ENCODE measurements at regions not wholly inside any gene's neighbourhood (a gene's known extent, or its start where the extent isn't known, plus 50 kb on each side); places are given as distances from the start of the nearest gene placed in this dataset.

DNA sequence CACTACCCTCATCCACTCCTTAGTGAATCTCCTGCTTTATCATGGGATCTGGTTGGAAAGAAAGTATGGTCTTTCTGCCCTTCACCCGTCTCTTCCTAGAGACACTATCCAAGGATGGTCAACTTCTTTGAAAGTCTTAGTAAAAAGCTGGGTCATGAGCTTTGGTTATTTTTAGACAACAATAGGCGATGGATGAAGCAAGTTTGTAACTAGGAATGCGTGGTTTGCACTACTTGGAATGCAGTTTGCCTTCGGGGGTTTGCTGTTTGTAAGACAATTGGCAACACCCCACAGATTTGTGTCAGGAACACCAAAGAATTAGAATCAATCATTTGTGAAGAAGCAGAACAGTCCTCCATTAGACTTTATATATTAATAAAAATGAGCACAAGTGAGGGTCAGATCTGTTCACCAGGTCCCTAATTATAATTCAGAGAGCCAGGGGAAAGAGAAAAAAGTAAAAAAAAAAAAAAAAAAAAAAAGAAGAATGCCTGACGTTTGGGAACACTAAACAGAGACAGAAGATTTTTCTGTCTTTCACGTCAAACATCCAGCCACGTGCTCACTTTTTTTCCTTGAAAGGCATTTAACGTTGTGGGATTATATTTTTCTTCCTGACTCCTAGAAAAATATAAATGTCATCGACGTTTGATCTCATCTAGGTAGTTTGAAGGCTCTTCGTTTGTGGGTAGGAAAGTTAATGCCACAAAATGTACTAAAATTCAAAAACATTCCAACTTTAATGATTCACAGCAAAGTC is 60.7 kb upstream of the BTG3 start:
- Histone ChIP-seq H3K79me1 (ENCODE audit: low read length) (peaks cover 11% of the 10 kb centered on the region), H4K12ac (ENCODE audit: low read depth, low read length) (no peak overlapping the region), H2AK5ac (ENCODE audit: low read length) (no peak overlapping the region), H3K4me3 (ENCODE audit: low read depth, low read length) (no peak overlapping the region), H2BK12ac (ENCODE audit: low read length) (no peak overlapping the region), H3K9ac (ENCODE audit: low read length) (no peak overlapping the region), H4K91ac (ENCODE audit: low read depth, low read length) (no peak overlapping the region), H3K4ac (ENCODE audit: low read depth, low read length) (no peak overlapping the region), H3K27me3 (ENCODE audit: insufficient read depth, low read length) (no peaks in the 10 kb centered on the region), H3K23ac (ENCODE audit: low read length) (no peak overlapping the region), H3K4me1 (ENCODE audit: control insufficient read depth in 1 of 2, insufficient read depth in 2 of 2, low read length in 2 of 2) (peaks cover 8 to 9% of the 10 kb centered on the region in 2 experiments), H2AFZ (ENCODE audit: insufficient read depth, low read length, poor library complexity) (no peak overlapping the region), H4K8ac (ENCODE audit: low read depth, low read length) (no peak overlapping the region), H3K9me3 (ENCODE audit: insufficient read depth, low read depth, low read length) (peaks cover 2% of the 10 kb centered on the region), H2BK5ac (ENCODE audit: low read depth, low read length, poor library complexity) (no peak overlapping the region), H3K36me3 (ENCODE audit: control insufficient read depth in 1 of 2, insufficient read depth in 2 of 2, low read length in 2 of 2) (no peaks in the 10 kb centered on the region), H3K79me2 (ENCODE audit: control insufficient read depth, insufficient read depth, low read length, poor library complexity) (peaks cover 2% of the 10 kb centered on the region), H2BK120ac (ENCODE audit: insufficient read depth, low read length, poor library complexity) (no peak overlapping the region), H3K14ac (ENCODE audit: low read length) (no peak overlapping the region), H3K27ac (ENCODE audit: low read depth, low read length) (peak overlapping the region; percentile 88), H3K18ac (ENCODE audit: low read length) (no peak overlapping the region), H3K4me2 (ENCODE audit: low read length) (peak overlapping the region; percentile 41)
- peak; percentile 50 to 81 for DNase-seq
- WGBS (ENCODE audit: extremely low coverage, insufficient coverage, insufficient read length): no CpG with 5 or more reads among the region's 11 CpGs

DNA sequence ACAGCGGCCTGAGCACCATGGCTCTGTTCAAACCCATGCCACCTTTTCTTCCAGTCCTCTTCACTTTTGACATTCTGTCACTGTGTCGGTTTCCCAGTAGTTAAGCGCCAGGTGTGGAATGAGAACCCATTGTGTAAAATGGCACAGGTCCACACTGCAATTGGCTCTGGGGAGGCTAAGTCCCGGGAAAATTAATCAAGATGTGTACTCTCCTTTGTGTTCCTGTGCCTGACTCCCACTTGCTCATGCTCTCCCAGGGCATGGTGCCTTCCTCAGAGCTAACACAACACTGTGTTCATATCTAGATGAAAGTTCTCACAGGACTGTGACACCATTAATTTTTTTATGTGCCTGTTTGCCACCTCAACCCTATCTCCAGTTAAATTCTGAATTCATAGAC is 59.0 kb upstream of the BTG3 start:
- Histone ChIP-seq H3K79me2 (ENCODE audit: control insufficient read depth, insufficient read depth, low read length, poor library complexity) (peaks cover 4% of the 10 kb centered on the region), H2BK12ac (ENCODE audit: low read length) (peak overlapping the region; percentile 96), H3K36me3 (ENCODE audit: control insufficient read depth in 1 of 2, insufficient read depth in 2 of 2, low read length in 2 of 2) (no peaks in the 10 kb centered on the region), H3K14ac (ENCODE audit: low read length) (peak overlapping the region; percentile 75), H2AK5ac (ENCODE audit: low read length) (peak overlapping the region; percentile 82), H3K27me3 (ENCODE audit: insufficient read depth, low read length) (no peaks in the 10 kb centered on the region), H3K9me3 (ENCODE audit: insufficient read depth, low read depth, low read length) (no peaks in the 10 kb centered on the region), H4K8ac (ENCODE audit: low read depth, low read length) (peak overlapping the region; percentile 49), H3K9ac (ENCODE audit: low read length) (no peak overlapping the region), H3K4me3 (ENCODE audit: low read depth, low read length) (no peak overlapping the region), H3K23ac (ENCODE audit: low read length) (no peak overlapping the region), H3K18ac (ENCODE audit: low read length) (peak overlapping the region; percentile 82), H3K79me1 (ENCODE audit: low read length) (peaks cover 24% of the 10 kb centered on the region), H2BK120ac (ENCODE audit: insufficient read depth, low read length, poor library complexity) (peak overlapping the region; percentile 85), H3K4me1 (ENCODE audit: control insufficient read depth in 1 of 2, insufficient read depth in 2 of 2, low read length in 2 of 2) (peaks cover 17% of the 10 kb centered on the region in 2 experiments), H3K27ac (ENCODE audit: low read depth, low read length) (no peak overlapping the region), H3K4ac (ENCODE audit: low read depth, low read length) (peak overlapping the region; percentile 40), H4K12ac (ENCODE audit: low read depth, low read length) (no peak overlapping the region), H2AFZ (ENCODE audit: insufficient read depth, low read length, poor library complexity) (peak overlapping the region; percentile 62), H3K4me2 (ENCODE audit: low read length) (no peak overlapping the region), H4K91ac (ENCODE audit: low read depth, low read length) (peak overlapping the region; percentile 93), H2BK5ac (ENCODE audit: low read depth, low read length, poor library complexity) (peak overlapping the region; percentile 83)
- WGBS (ENCODE audit: extremely low coverage, insufficient coverage, insufficient read length): no CpG with 5 or more reads among the region's 4 CpGs
- DNase-seq: no peak

DNA sequence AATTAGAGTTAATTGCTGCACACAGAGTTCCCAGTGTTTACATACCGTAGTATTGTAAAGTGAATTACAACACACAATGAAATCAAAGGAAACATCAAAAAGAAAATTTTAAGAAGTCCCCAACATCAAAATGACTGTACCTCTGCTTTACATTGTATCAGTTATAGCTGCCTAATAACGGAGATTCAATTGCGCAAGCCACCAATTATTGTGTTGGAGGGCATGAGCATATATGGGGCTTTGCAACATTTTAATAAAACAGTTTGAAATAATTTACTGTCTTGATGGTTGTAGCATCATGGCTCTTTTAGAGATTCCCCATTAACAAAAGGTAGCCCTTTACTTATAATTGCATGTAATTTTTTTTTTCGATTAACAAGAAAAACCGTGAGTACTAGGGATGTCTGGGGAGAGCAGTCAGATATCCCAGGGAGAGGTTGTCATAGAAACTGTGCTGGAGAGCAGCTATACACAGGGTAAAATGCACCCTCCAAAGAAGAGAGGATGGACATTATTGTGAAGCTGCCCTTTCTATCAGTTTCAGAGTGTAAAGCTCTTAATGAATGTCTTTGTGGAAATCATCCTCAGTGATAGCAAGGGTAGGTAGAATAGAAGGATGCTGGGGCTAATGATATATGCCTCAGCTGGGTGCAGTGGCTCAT is 55.9 kb upstream of the BTG3 start:
- H3K9ac ChIP-seq (ENCODE audit: low read length): no peak overlapping the region
- H4K8ac ChIP-seq (ENCODE audit: low read depth, low read length): no peak overlapping the region
- no peak overlapping the region for H4K12ac ChIP-seq (ENCODE audit: low read depth, low read length)
- no CpG with 5 or more reads among the region's 5 CpGs for WGBS (ENCODE audit: extremely low coverage, insufficient coverage, insufficient read length)
- no peak overlapping the region for H3K4me3 ChIP-seq (ENCODE audit: low read depth, low read length)
- no peaks in the 10 kb centered on the region for H3K27me3 ChIP-seq (ENCODE audit: insufficient read depth, low read length)
- H3K27ac ChIP-seq (ENCODE audit: low read depth, low read length): no peak overlapping the region
- H3K18ac ChIP-seq (ENCODE audit: low read length): no peak overlapping the region
- no peak overlapping the region for H3K4ac ChIP-seq (ENCODE audit: low read depth, low read length)
- no peaks in the 10 kb centered on the region for H3K9me3 ChIP-seq (ENCODE audit: insufficient read depth, low read depth, low read length)
- H3K4me1 ChIP-seq (ENCODE audit: control insufficient read depth in 1 of 2, insufficient read depth in 2 of 2, low read length in 2 of 2): peaks cover 16 to 17% of the 10 kb centered on the region in 2 experiments
- peaks cover 4% of the 10 kb centered on the region for H3K79me2 ChIP-seq (ENCODE audit: control insufficient read depth, insufficient read depth, low read length, poor library complexity)
- no peak overlapping the region for H3K23ac ChIP-seq (ENCODE audit: low read length)
- H2AK5ac ChIP-seq (ENCODE audit: low read length): peak overlapping the region; percentile 93
- peaks cover 24% of the 10 kb centered on the region for H3K79me1 ChIP-seq (ENCODE audit: low read length)
- peak overlapping the region; percentile 81 for H4K91ac ChIP-seq (ENCODE audit: low read depth, low read length)
- no peaks in the 10 kb centered on the region for H3K36me3 ChIP-seq (ENCODE audit: control insufficient read depth in 1 of 2, insufficient read depth in 2 of 2, low read length in 2 of 2)
- peak overlapping the region; percentile 97 for H2BK120ac ChIP-seq (ENCODE audit: insufficient read depth, low read length, poor library complexity)
- no peak overlapping the region for H3K4me2 ChIP-seq (ENCODE audit: low read length)
- no peak for DNase-seq
- no peak overlapping the region for H2AFZ ChIP-seq (ENCODE audit: insufficient read depth, low read length, poor library complexity)
- H3K14ac ChIP-seq (ENCODE audit: low read length): no peak overlapping the region
- peak overlapping the region; percentile 81 for H2BK12ac ChIP-seq (ENCODE audit: low read length)
- no peak overlapping the region for H2BK5ac ChIP-seq (ENCODE audit: low read depth, low read length, poor library complexity)

DNA sequence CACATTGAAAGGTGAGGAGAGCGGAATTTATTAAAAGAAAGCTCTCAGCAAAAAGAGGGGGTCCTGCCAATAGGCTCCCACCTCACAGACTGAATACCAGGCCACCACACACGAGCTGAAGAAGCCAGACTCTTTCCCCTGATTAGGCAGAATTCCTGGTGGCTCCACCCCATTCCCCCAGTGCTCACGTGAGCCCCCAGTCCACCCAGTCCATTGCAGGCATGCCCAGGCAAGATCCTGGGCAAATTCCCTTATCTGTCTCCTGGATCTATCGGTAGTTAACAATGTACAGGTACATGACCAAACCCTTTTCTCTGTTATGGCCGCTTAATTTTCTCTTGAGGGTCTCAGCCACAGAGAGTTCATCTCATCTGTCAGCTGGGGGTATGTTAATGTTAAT is 54.6 kb upstream of the BTG3 start:
- no peak overlapping the region for H3K23ac ChIP-seq (ENCODE audit: low read length)
- H4K8ac ChIP-seq (ENCODE audit: low read depth, low read length): peak overlapping the region; percentile 78
- H2BK5ac ChIP-seq (ENCODE audit: low read depth, low read length, poor library complexity): peak overlapping the region; percentile 91
- H3K36me3 ChIP-seq (ENCODE audit: control insufficient read depth in 1 of 2, insufficient read depth in 2 of 2, low read length in 2 of 2): no peaks in the 10 kb centered on the region
- H2BK120ac ChIP-seq (ENCODE audit: insufficient read depth, low read length, poor library complexity): peak overlapping the region; percentile 97
- DNase-seq: peak; percentile 15 to 24
- no peaks in the 10 kb centered on the region for H3K9me3 ChIP-seq (ENCODE audit: insufficient read depth, low read depth, low read length)
- H3K4me1 ChIP-seq (ENCODE audit: control insufficient read depth in 1 of 2, insufficient read depth in 2 of 2, low read length in 2 of 2): peaks cover 10 to 13% of the 10 kb centered on the region in 2 experiments
- peaks cover 19% of the 10 kb centered on the region for H3K79me1 ChIP-seq (ENCODE audit: low read length)
- H3K4me3 ChIP-seq (ENCODE audit: low read depth, low read length): no peak overlapping the region
- H3K27me3 ChIP-seq (ENCODE audit: insufficient read depth, low read length): no peaks in the 10 kb centered on the region
- H3K14ac ChIP-seq (ENCODE audit: low read length): no peak overlapping the region
- H4K91ac ChIP-seq (ENCODE audit: low read depth, low read length): peak overlapping the region; percentile 61
- H3K4me2 ChIP-seq (ENCODE audit: low read length): no peak overlapping the region
- no peak overlapping the region for H3K4ac ChIP-seq (ENCODE audit: low read depth, low read length)
- no peak overlapping the region for H4K12ac ChIP-seq (ENCODE audit: low read depth, low read length)
- WGBS (ENCODE audit: extremely low coverage, insufficient coverage, insufficient read length): no CpG with 5 or more reads among the region's 5 CpGs
- H3K18ac ChIP-seq (ENCODE audit: low read length): no peak overlapping the region
- H2BK12ac ChIP-seq (ENCODE audit: low read length): peak overlapping the region; percentile 17
- no peak overlapping the region for H3K9ac ChIP-seq (ENCODE audit: low read length)
- peak overlapping the region; percentile 32 for H3K27ac ChIP-seq (ENCODE audit: low read depth, low read length)
- H3K79me2 ChIP-seq (ENCODE audit: control insufficient read depth, insufficient read depth, low read length, poor library complexity): peaks cover 4% of the 10 kb centered on the region
- H2AFZ ChIP-seq (ENCODE audit: insufficient read depth, low read length, poor library complexity): no peak overlapping the region
- H2AK5ac ChIP-seq (ENCODE audit: low read length): no peak overlapping the region
